ENCODE measurements at regions not wholly inside any gene's neighbourhood (a gene's known extent, or its start where the extent isn't known, plus 50 kb on each side); places are given as distances from the start of the nearest gene placed in this dataset.
A peak's percentile ranks its signal among the peaks of the same experiment; 100 is the strongest.

DNA sequence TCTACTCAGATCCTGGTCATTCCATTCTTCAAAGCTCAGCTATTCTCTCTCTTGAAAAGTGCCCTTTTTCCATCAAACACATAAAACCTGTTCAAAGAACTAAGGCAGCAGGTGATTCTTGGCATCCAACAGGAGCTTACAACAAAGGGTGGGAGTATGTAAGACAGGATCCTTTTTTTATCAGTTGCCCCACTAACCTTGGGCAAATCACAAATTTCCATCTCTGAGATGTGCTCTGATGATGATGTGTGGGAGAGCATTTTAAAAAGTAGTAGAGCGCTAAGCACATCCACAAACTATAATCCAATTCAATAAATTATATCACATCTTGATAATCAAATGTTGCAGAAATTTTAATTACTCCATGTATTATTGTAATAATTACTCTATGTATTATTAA is 53.7 kb upstream of the FDX1 start:
- Histone ChIP-seq H3K4me3 (ENCODE audit: insufficient read length, low read depth) (no peak overlapping the region), H3K36me3 (ENCODE audit: insufficient read depth, insufficient read length, low read length) (no peaks in the 10 kb centered on the region), H3K27me3 (ENCODE audit: insufficient read depth, insufficient read length) (no peaks in the 10 kb centered on the region), H3K9ac (ENCODE audit: insufficient read length, low read depth) (no peak overlapping the region), H3K9me3 (ENCODE audit: insufficient read depth, low read length) (no peaks in the 10 kb centered on the region), H3K4me1 (ENCODE audit: insufficient read depth, insufficient read length) (peaks cover 2% of the 10 kb centered on the region)
- no peak for DNase-seq (ENCODE audit: low read depth, low spot score)
- TF ChIP-seq YY1 (IDR thresholded peaks at IDR 0.05; ENCODE audit: insufficient read depth, insufficient read length) = no peak
- TF ChIP-seq SUZ12 (IDR thresholded peaks at IDR 0.05; ENCODE audit: extremely low read depth, insufficient read depth, insufficient read length) = no peak
- no peak for TF ChIP-seq ZNF274 (IDR thresholded peaks at IDR 0.05; ENCODE audit: low read depth, low read length)

DNA sequence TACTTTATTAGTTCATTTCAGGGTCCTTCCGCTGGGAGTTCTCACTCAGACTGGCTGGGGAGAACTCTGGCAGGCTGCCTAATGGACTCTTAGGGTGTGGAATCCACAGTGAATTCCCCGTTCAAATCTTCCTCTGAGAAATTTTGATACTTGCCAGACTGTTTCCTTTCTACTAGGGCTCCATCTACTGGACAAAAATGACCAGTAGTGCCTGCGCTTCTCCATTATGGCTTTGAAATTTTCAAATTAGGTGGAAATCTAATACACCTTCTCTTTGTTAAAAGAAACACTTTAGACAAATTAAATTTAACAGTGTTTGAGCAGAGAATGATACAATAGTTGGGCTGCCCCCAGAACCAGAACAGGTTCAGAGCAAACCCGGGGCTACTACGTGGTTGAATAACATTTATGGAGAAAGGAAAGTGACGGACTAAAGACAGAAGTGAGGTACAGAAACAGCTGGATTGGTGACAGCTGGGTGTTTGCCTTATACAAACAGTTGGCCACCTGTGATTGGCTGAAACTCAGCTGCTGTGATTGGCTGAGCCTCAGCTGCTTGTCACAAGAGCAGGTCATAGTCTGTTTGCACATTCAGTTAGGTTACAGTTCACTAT is 52.9 kb upstream of the FDX1 start:
- DNase-seq (ENCODE audit: low read depth, low spot score) = peak; percentile 50
- Histone ChIP-seq H3K27me3 (ENCODE audit: insufficient read depth, insufficient read length) (no peaks in the 10 kb centered on the region), H3K4me3 (ENCODE audit: insufficient read length, low read depth) (no peak overlapping the region), H3K9me3 (ENCODE audit: insufficient read depth, low read length) (no peaks in the 10 kb centered on the region), H3K4me1 (ENCODE audit: insufficient read depth, insufficient read length) (peaks cover 2% of the 10 kb centered on the region), H3K9ac (ENCODE audit: insufficient read length, low read depth) (no peak overlapping the region), H3K36me3 (ENCODE audit: insufficient read depth, insufficient read length, low read length) (no peaks in the 10 kb centered on the region)
- TF ChIP-seq ZNF274 (IDR thresholded peaks at IDR 0.05; ENCODE audit: low read depth, low read length) = no peak
- no peak for TF ChIP-seq YY1 (IDR thresholded peaks at IDR 0.05; ENCODE audit: insufficient read depth, insufficient read length)
- no peak for TF ChIP-seq SUZ12 (IDR thresholded peaks at IDR 0.05; ENCODE audit: extremely low read depth, insufficient read depth, insufficient read length)

DNA sequence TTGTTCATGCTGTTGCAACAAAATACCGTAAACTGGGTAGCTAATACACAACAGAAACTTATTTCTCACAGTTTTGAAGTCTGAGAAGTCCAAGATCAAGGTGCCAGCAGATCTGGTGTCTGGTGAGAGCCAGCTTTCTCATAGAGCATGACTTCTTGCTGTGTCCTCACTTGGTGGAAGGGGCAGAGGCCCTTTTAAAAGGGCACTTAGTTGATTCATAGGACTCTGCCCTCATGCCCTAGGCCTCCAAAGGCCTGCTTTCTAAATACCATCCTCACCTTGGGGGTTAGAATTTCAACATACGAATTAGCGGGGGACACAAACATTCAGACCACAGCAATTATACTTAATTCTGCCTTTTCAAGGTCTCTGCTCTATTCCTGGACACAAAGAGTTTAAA is 52.3 kb upstream of the FDX1 start:
- H3K27me3 ChIP-seq (ENCODE audit: insufficient read depth, insufficient read length) = no peaks in the 10 kb centered on the region
- TF ChIP-seq YY1 (IDR thresholded peaks at IDR 0.05; ENCODE audit: insufficient read depth, insufficient read length) = no peak
- TF ChIP-seq SUZ12 (IDR thresholded peaks at IDR 0.05; ENCODE audit: extremely low read depth, insufficient read depth, insufficient read length) = no peak
- no peak for TF ChIP-seq ZNF274 (IDR thresholded peaks at IDR 0.05; ENCODE audit: low read depth, low read length)
- DNase-seq (ENCODE audit: low read depth, low spot score) = no peak
- H3K4me3 ChIP-seq (ENCODE audit: insufficient read length, low read depth) = no peak overlapping the region
- peaks cover 2% of the 10 kb centered on the region for H3K4me1 ChIP-seq (ENCODE audit: insufficient read depth, insufficient read length)
- no peak overlapping the region for H3K9ac ChIP-seq (ENCODE audit: insufficient read length, low read depth)
- H3K9me3 ChIP-seq (ENCODE audit: insufficient read depth, low read length) = no peaks in the 10 kb centered on the region
- H3K36me3 ChIP-seq (ENCODE audit: insufficient read depth, insufficient read length, low read length) = no peaks in the 10 kb centered on the region

- no peak overlapping the region for H3K4me3 ChIP-seq (ENCODE audit: insufficient read length, low read depth)
- H3K27me3 ChIP-seq (ENCODE audit: insufficient read depth, insufficient read length) = no peaks in the 10 kb centered on the region
- no peak for DNase-seq (ENCODE audit: low read depth, low spot score)
- H3K36me3 ChIP-seq (ENCODE audit: insufficient read depth, insufficient read length, low read length) = no peaks in the 10 kb centered on the region
- TF ChIP-seq ZNF274 (IDR thresholded peaks at IDR 0.05; ENCODE audit: low read depth, low read length) (no peak), SUZ12 (IDR thresholded peaks at IDR 0.05; ENCODE audit: extremely low read depth, insufficient read depth, insufficient read length) (no peak), YY1 (IDR thresholded peaks at IDR 0.05; ENCODE audit: insufficient read depth, insufficient read length) (no peak)
- no peaks in the 10 kb centered on the region for H3K9me3 ChIP-seq (ENCODE audit: insufficient read depth, low read length)
- no peak overlapping the region for H3K9ac ChIP-seq (ENCODE audit: insufficient read length, low read depth)
- peaks cover 2% of the 10 kb centered on the region for H3K4me1 ChIP-seq (ENCODE audit: insufficient read depth, insufficient read length)
Observed at GRCh38 chr11:110379261-110379660, 50.5 kb upstream of the FDX1 start.

DNA sequence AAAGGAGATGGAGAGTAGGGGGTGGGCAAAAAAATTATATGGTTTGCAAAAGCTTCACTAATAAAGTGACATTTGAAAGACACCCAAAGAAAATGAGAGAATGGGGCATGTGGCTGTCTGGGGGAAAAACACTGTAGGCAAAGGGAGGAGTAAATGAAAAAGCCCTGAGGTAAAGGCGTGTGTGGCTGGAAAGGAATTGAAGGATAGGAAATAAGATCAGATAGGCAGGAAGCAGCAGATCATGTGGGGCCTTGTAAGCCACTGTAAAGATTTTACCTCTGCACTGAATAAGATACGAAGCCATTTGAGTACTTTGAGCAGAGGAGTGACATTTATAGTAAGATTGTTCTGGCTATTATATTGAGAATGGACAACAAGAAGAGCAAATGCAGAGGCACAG is 49.8 kb upstream of the FDX1 start:
- no peaks in the 10 kb centered on the region for H3K27me3 ChIP-seq (ENCODE audit: insufficient read depth, insufficient read length)
- no peaks in the 10 kb centered on the region for H3K36me3 ChIP-seq (ENCODE audit: insufficient read depth, insufficient read length, low read length)
- H3K4me1 ChIP-seq (ENCODE audit: insufficient read depth, insufficient read length) = peaks cover 2% of the 10 kb centered on the region
- DNase-seq (ENCODE audit: low read depth, low spot score) = no peak
- no peaks in the 10 kb centered on the region for H3K9me3 ChIP-seq (ENCODE audit: insufficient read depth, low read length)
- H3K4me3 ChIP-seq (ENCODE audit: insufficient read length, low read depth) = no peak overlapping the region
- no peak for TF ChIP-seq SUZ12 (IDR thresholded peaks at IDR 0.05; ENCODE audit: extremely low read depth, insufficient read depth, insufficient read length)
- TF ChIP-seq YY1 (IDR thresholded peaks at IDR 0.05; ENCODE audit: insufficient read depth, insufficient read length) = no peak
- TF ChIP-seq ZNF274 (IDR thresholded peaks at IDR 0.05; ENCODE audit: low read depth, low read length) = no peak
- no peak overlapping the region for H3K9ac ChIP-seq (ENCODE audit: insufficient read length, low read depth)

Data from NT2/D1 (cell line).